ENCODE measurements at regions not wholly inside any gene's neighbourhood (a gene's known extent, or its start where the extent isn't known, plus 50 kb on each side); places are given as distances from the start of the nearest gene placed in this dataset.

DNA sequence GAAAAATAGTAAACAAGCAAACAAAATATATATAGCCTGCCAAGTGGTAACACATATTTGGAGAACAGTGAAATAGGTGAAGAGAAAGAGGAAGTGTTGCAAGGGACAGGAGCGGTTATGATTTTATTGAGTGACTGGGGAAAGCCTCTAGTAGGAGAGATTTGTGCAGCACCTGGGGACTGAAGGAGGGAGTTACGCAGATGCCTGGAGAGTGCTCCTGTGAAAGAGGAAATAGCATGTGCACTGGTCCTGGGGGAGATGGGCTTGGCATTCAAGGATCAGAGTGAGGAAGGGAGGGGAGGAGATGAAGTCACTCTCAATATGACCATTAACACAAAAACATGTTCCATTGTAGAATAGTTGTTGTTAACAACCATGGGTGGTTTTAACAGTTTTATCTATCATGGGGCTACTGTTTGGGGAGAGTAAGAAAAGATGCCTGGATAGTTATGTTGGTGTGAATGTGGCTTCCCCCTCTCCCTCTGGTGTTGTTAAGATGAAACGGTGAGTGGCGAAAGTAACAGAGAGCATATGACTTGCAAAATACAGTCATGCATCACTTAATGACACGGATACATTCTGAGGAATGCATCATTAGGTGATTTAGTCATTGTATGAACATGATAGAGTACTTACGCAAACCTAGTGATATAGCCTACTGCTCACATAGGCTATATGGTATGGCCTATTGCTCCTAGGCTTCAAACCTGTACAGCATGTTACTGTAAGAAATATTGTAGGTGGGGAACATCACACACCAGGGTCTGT lies 251.7 kb upstream of the ARGLU1 start:
- DNase-seq, result no peak

- no peak for DNase-seq
These were observed 251.0 kb upstream of the ARGLU1 start for GRCh38 chr13:106818971-106819370.

- DNase-seq, result no peak
These were observed 247.6 kb upstream of the ARGLU1 start for GRCh38 chr13:106815545-106815944.

DNA sequence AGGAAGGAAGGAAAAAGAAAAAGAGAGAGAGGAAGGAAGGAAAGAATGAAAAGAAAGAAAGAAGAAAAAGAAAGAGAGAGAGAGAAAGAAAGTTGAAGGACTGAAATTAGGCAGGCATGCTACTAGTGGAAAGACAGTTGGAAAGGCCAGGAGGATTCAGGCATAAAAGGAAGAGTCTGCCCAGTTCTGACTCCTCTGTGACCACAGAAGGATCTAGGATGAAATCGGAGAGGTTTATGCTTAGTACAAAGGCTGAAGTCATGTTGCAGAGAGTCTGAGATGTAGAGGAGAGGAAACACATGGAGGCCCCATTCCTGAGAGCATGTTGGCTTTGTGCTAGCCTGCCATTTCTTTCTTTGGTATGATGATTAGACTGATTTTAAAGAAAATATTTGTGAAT lies 246.5 kb upstream of the ARGLU1 start:
- DNase-seq, result no peak

- no peak for DNase-seq
These were observed 242.1 kb upstream of the ARGLU1 start for GRCh38 chr13:106810069-106810468.

DNA sequence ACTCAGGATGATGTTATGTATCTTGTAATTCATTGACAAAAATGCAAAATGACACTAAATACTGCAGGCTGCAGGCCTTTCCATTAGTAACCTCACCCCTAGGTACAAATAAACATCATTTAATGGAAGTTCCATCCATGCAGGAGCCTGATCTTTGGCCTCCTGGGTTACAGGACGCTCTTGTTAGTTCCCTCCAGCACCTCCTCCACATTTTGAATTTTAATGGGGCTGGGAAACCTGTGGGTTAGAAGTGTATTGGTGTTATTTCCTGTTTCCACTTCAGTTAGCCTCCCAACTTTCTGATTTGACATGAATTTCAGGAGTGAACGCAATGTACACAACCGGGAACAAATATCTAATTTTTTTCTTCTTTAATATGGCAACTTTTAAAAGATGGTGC lies 237.1 kb upstream of the ARGLU1 start:
- DNase-seq, result no peak

GRCh38 chr13:106802917-106803316 lies 235.0 kb upstream of the ARGLU1 start:
- DNase-seq, result no peak

DNA sequence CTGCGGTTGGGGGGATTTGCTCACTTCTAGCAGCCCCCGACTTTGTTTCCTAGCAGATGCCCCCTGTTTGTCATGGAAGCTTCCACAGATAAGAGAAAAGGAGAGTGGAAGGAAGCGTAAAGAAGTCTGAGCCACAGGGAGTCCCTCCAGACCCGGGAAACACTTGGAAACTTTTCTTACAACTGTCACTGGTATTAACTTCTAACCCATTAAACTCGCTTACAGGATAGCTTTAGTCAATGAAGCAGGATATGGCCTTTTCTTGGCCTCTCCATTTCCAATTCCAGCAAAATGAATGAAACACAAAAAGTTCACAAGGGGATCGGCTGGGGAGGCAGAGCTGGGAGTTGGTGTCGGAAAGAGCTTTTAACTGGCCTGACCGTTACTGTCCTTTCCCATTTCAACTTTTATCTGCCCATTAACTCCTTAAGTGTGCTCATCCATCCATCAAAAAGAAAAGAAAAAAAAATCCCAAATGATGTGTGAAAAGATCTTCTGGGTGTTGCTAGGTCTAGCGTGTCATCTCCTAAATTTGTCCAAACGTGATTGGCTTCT lies 231.9 kb upstream of the ARGLU1 start:
- no peak for DNase-seq

GRCh38 chr13:106797081-106797640 lies 229.2 kb upstream of the ARGLU1 start:
- no peak for DNase-seq

GRCh38 chr13:106796280-106797047 lies 228.5 kb upstream of the ARGLU1 start:
- DNase-seq, result no peak

GRCh38 chr13:106795847-106796246 lies 227.9 kb upstream of the ARGLU1 start:
- DNase-seq, result no peak

GRCh38 chr13:106794117-106794516 lies 226.2 kb upstream of the ARGLU1 start:
- DNase-seq, result no peak

- no peak for DNase-seq
These were observed 222.0 kb upstream of the ARGLU1 start for GRCh38 chr13:106789911-106790310.

GRCh38 chr13:106786006-106786563 lies 218.1 kb upstream of the ARGLU1 start:
- DNase-seq, result no peak

DNA sequence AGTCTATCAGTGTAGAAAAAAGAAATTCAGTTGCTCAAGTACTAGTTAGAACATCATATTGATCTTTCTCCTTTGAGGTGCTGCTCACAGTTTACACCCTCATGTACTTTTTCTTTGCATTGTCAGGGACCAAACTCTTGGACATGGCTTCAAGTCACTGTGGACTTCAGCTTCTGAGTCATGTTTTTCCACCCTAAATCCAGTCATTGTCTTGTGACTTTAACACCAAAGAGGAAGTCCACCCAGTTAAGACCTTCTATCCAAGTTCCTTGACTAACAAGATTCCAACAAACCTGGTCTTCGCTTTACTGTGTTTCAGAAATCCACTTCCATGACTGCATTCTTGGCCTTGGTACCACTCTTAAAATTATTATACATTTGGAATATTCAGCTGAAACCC lies 206.7 kb upstream of the ARGLU1 start:
- DNase-seq, result no peak

DNA sequence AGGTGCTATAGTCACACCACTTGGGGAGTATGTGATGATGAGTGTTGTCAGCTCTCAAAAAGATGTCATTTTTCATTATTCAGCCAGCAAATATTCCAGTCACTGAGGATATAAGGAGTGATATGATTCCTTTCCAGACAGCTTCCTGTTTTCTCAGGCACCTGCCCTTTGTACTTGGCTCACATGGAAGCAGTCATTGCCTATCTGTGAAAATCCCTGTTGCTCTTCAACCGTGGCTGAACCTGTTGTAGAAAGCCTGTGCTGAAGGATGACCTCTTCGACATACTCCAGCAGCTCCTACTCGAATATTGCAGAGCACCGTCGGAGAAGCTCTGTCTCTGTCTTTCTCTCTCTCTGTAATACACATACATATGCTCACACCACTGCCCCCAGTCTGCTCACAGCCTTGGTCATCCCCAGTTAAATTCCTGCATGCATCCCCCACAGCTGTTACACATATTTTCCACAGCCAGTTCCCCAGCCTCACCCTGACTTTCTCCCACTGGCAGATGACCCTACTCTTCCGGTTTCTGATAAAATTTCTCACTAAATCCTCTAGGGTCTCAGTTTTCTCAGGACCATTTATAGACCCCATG lies 204.2 kb upstream of the ARGLU1 start:
- no peak for DNase-seq

- DNase-seq, result no peak
These were observed 201.1 kb upstream of the ARGLU1 start for GRCh38 chr13:106768991-106769390.

GRCh38 chr13:106762708-106763107 lies 194.8 kb upstream of the ARGLU1 start:
- DNase-seq, result no peak

DNA sequence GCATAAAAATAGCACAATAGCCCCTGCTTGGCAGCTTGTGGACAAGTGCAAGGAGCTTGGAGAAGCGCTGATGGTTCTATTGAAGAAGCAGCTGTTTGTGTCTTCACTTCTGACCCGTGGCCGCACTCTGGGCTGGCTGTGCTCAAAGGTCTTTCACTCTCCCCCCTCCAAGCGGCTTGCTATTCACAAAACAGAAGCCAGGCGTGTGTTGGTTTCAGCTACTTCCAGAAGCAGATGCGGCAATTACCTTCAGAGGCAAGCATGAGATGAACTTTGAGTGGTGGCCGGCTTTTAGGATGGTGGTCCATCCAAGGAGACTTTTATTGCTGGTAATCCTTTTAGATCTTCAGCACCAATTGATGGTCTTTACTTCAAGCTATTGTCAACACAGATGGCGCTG lies 188.5 kb upstream of the ARGLU1 start:
- no peak for DNase-seq

DNA sequence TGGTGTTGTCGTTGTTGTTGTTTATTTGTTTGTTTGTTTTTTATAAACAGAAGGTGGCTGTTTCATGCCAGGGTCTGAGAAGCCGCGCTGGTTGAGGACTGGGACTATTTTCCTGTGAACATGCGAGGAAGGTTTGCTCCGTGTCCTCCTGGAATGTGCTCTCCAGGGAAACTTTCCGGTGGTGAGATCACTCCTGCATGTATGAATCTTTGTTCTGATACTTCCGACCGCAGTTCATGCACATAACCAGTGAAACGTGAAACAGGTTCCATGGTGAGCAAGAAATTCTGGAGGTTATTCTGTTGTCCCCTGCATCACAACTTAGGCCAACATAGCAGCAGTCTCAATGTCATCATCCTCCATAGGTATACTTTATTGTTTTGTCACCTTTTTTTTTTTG lies 187.6 kb upstream of the ARGLU1 start:
- no peak for DNase-seq

GRCh38 chr13:106753251-106753650 lies 185.3 kb upstream of the ARGLU1 start:
- no peak for DNase-seq

- DNase-seq, result no peak
These were observed 184.7 kb upstream of the ARGLU1 start for GRCh38 chr13:106752584-106753170.

DNA sequence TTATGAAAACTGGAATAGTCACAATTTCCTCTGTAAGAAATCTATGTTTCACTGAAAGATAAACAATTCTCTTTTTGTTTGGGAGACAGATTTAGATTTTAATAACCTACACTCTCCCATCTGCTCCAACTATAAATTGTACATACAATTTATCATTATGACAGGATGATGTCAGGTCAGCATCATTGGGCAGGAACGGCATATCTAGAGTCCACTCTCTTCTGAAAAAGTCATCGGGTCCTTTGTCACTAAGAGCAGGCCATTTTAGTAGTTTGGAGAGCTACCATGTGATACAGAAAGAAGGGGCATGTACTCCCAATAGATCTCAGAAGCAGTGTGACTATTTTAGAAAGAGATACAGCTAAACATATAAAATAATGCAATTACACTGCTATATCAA lies 180.8 kb upstream of the ARGLU1 start:
- no peak for DNase-seq
